GM18511 (cell line): ENCODE measurements at regions not wholly inside any gene's neighbourhood (a gene's known extent, or its start where the extent isn't known, plus 50 kb on each side); places are given as distances from the start of the nearest gene placed in this dataset.
"Not testable (repeated sequence)": the region's sequence is repeated elsewhere in the genome, so short reads cannot be mapped to it uniquely, and the experiment has no call there.

Experiments used
- ATAC-seq: cut with Tn5 transposase; IDR thresholded peaks from one replicate; pipeline ENCODE4 v1.9.1; 2021; ENCODE audit warnings: mild to moderate bottlenecking, moderate library complexity; ENCODE audit not compliant: unreplicated experiment

DNA sequence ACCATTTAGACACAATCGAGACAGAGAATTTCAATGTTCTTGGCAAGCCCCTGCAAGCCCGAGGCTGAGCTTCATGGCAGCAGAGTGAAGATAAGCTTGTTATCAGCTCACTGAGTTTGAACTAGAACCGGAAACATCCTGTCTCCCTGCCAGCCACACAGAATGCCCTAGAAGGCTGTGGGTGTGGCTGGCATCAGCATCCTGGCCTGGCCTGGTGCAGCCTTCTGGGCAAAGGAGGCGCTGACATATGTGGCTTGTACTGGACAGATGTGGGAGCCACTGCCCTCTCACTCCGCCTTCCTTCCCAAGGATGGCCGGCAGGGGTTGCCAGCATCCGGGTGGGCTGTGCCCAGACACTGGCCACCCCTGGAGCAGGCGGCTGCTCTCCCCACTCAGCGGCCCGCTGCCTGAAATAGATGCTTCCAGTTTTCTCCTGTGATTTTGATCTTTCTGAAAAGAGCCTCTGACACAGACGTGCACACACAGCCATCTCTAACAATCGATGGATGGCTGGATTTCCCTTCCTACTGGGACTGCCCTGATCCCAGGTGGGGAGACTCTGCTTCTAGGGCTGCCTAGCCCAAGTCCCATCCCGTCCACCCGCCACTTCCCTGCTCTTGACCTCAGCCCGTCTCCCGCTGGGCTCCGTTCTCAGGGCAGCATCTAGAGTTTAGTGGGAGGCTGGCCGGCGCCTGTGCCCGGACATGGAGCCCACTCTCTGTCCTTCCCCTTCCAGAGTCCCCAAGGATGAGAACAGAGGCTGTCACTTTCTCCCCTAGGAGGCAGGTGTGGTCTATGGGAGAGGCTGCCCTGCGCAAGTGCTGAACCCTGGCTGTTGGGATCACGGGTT, 149.7 kb downstream of the CTTN start:
- ATAC-seq, result no peak

DNA sequence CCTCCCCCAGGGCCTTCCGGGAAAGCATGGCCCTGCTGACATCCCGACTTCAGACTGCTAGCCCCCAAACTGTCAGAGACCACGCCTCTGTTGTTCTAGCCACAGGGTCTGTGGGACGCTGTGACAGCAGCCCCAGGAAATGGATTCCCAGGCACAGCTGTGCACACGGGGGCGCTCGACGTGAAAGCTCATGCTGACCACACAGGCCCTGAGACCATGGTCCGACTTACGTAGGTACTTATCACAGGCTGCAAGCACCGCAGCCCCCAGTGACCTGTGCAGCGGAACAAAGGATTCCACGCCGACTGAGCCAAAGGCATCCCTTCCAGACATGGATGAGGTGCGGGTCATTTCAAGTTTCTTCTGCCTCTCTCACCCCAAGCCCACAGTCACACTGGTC, 150.6 kb downstream of the CTTN start:
- no peak for ATAC-seq

GRCh38 chr11:70549386-70549785, 151.1 kb downstream of the CTTN start:
- ATAC-seq, result no peak

DNA sequence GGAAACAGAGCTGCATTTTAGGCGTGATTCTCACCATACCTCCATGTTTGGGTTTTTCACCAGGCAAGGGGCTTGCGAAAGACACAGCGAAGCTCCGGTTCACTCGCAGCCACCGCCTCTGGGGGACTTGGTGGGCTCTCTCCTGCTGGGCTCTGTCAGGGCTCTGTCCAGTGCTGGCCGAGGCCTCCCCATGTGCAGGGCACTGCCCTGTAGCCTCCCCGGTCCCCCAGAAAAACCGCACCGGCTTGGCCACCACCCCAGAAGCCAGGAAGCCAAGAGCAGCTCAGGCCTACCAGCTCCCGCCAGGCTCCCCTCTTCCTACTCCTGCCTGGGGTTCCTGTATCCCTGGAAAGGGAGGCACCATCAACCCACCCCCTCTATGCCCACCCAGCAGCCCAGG, 151.5 kb downstream of the CTTN start:
- ATAC-seq, result no peak

- no peak for ATAC-seq
These were observed 152.3 kb downstream of the CTTN start for GRCh38 chr11:70550456-70551195.

DNA sequence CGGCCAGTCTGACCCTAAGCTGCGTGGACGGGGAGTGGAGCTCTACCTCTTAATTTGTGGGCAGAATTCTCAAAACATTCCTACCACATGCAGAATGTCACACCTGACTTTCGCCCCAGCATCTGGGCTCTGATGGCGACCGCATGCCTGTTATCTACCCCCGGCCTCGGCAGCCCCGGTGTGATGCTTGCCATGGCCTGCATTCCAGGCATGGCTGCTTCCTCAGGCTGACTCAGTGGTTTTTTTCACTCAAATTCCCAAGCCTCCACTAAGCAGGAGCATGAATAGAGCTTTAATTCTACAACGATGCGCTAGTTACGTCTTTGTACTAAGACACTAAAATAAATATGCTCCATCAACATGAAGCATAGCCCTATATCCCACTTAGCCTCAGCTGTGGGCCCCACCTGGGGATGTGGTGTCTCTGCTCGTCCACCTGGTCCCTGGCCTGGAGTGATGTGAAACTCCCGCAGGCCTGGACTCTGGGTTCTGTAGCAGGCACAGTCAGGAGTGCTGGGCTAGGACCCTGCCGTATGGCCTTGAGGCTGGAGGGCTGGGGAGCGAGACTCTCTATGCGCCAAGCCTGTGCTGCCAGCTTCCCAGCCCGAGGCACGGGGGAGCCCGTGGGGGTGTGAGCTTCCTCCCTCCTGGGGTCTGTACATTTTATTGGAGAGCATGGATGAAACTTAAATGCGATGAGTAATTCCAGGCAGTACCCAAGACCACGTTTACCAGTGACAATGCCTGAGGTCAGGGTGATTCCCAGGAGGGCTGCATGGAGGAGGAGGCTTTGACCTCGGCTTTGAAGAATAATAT, 153.2 kb downstream of the CTTN start:
- ATAC-seq, result no peak

DNA sequence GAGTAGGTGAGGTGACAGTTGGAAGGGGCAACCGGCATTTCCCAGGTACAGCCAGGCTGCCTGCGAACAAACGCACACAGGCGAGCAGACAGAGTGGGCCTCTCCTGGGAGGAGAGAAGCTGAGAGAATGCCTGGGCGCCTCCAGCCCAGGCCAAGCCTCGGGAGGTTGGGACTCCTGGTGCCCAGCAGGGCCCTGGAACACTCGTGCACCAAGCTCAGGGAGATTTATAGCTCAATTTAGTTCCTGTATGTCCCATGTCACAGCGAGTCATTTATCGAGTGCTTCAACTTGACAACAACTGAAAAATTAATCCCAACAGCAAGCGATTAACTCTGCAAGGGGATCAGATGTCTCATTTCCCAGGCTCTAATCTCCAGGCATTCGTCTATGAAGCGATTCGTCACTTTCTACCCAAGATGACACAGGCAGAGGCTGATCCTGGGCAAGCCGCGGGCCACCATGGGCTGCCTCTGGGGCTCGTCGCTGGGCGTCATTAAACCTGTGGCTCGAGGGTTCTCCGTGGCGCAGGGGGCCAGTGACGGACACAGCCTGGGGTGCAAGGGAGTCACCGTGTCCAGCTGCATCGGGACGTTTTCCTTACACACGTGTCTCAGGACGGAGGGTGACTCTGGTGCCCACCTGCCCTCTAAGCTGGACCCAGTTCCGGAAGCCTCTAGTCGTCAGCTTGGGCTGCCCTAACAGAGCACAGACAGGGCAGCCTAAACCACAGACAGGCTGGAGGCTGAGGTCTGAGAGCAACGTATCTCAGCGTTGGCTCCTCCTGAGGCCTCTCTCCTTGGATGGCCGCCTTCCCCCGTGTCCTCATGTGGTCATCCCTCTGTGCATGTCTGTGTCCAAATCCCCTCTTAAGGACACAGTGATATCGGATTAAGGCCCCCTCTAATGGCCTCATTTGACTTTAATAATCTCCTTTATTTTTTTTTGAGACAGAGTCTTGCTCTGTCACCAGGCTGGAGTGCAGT, 154.1 kb downstream of the CTTN start:
- no peak for ATAC-seq

DNA sequence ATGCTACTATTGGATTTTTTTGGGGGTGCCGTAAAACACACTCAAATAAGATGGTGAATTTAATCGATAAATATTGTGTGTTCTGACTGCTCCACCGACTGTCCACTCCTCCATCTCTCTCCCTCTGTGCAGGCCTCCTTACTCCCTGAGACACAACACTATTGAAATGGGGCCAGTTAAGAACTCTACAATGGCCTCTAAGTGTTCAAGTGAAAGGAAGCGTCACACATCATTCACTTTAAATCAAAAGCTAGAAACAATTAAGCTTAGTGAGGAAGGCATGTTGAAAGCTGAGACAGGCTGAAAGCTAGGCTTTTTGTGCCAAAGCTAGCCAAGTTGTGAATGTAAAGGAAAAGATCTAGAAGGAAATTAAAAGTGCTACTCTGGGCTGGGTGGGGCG, 156.7 kb downstream of the CTTN start:
- no peak for ATAC-seq

GRCh38 chr11:70556884-70557741, 158.8 kb downstream of the CTTN start:
- no peak for ATAC-seq

- ATAC-seq, result no peak
These were observed 159.6 kb downstream of the CTTN start for GRCh38 chr11:70557742-70558485.

DNA sequence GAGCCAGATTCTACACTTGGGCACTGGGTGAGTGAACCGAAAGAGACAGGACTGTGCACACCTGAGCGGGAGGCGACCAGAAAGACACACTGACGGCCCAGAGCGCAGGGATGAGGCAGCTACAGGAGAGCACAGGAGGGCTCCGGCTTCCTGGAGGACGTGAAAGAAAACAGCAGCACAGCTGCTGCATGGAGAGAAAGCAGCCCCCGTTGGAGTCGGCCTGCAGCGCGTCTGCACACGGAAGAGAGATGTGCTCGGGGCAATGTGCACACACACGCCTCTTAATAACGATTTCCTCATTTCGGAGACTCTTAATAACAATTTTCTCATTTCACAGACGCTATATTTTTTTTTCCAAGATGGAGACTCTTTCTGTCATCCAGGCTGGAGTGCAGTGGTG, 160.4 kb downstream of the CTTN start:
- ATAC-seq, result no peak

GRCh38 chr11:70559516-70559915, 161.2 kb downstream of the CTTN start:
- no peak for ATAC-seq

- ATAC-seq, result not testable (repeated sequence)
These were observed 162.3 kb downstream of the CTTN start for GRCh38 chr11:70560621-70561020.

DNA sequence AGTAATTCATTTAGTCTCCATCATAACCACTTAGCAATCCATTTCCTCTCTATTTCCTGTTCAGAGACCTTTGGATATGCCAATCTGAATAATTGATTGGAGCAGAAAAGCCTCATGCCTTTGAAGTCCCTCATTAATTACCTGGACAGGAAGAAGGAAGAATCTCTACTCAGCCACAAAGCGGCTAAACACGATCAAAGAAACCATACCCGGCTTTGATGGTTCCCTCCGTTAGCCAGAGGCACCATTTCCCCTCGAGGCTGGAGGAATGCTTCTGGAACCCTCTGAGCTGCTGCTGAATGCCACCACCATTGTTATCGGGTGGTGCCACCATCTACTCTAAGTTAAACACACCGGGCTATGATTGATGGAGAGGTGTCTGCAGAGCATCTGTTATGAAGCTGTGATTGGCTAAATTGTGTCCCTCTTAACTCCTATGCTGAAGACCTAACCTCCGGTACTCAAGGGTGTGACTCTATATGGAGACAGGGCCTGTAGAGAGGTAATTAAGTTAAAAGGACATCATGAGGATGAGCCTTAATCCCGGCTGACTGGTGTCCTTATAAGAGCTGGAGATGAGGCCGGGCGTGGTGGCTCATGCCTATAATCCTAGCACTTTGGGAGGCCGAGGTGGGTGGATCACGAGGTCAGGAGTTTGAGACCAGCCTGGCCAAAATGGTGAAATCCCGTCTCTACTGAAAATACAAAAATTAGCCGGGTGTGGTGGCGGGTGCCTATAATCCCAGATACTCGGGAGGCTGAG, 168.6 kb downstream of the CTTN start:
- ATAC-seq, result no peak

DNA sequence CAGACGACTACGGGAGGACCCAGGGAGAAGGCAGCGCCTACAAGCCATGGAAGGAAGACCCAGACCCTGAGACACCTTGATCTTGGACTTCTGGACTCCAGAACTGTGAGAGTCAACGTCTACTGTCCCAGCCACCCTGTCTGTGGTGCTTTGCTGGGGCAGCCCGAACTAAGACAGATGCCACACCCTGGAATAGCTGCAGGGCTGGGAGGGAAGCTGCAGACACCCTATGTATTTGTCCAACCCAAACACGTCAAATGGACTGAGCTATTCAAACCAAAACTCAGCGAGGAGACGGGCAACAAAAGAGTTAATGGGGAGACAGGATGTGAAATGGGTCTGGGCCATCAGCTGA, 169.3 kb downstream of the CTTN start:
- ATAC-seq, result no peak

DNA sequence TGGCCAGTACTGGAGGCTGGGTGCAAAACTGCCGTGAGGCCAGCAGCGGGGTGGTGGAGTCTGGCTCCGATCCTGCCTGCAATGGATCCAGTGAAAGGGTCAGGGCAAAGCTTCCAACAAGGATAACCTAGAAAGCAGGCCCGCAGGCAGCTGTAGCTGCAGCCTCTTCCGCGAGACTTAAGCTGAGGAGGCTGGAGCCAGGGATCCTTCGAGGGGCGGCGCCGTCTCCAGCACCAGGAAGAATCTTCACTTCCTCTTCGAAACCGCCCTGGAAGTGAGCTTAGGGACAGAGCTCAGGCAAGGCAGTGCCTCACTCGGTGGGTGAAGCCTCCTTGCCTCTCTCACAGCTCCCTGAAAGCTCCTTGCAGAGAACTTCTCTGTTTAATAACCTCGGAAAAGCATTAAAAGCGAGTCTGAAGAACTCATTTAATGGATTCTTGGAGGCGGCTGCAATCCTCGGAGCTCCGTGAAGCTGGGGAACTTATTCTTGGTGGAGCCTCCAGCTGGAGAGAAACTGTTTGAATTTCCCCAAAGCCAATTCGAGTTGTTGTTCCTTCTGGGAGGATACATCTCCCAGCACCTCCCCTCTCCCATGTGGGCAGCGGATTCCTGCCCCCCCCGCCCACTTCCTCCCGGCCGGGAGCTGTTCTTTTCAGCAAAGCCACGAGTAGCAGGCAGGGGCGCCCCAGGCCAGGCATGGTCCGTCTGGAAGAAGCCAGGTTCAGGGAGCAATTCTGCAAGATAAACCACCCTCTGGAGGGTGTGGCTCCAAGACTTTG, 169.9 kb downstream of the CTTN start:
- no peak for ATAC-seq
